Ishikawa (cell line): ENCODE measurements at regions not wholly inside any gene's neighbourhood (a gene's known extent, or its start where the extent isn't known, plus 50 kb on each side); places are given as distances from the start of the nearest gene placed in this dataset.

ENCODE experiments used
- CEBPB ChIP-seq: IDR thresholded peaks from 2 replicates; pipeline ENCODE4 v1.6.1; 2012
- EP300 ChIP-seq: IDR thresholded peaks from 2 replicates; pipeline ENCODE4 v1.6.1; 2012; ENCODE audit warnings: borderline replicate concordance
- RAD21 ChIP-seq: IDR thresholded peaks from 2 replicates; pipeline ENCODE4 v1.6.1; 2012; ENCODE audit warnings: low read depth
- TAF1 ChIP-seq: IDR thresholded peaks from 2 replicates; pipeline ENCODE4 v1.6.1; 2012; ENCODE audit warnings: low read depth, mild to moderate bottlenecking
- ZBTB7A ChIP-seq: IDR thresholded peaks from 2 replicates; pipeline ENCODE4 v1.6.1; 2012; ENCODE audit warnings: low read depth
- TF ChIP-seq, protein P1 (sequence below): IDR thresholded peaks from 2 replicates; pipeline ENCODE4 v1.6.1; 2012
- TF ChIP-seq, protein P2 (sequence below): IDR thresholded peaks from 2 replicates; pipeline ENCODE4 v1.6.1; 2012

DNA sequence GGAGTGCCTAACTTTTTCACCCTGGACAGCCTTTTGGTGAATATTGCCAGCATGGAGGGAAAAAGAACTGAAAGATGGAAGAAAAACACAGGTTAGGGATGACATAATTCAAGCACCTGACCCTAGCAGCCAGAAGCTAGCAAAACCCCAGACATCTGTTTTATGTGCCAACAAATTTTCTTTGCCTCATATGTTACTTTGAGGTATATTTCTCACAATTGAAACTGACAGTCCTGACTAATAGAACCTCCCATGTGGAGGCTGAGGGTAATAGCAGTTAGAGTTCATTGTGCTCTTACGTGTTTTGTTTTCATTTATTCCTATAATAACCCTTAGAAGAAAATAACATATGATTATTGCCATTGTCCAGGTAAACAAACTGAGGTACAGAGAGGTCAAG is 71.5 kb upstream of the SLC25A26 start:
- no peak for TF ChIP-seq TAF1
- TF ChIP-seq EP300: no peak
- no peak for TF ChIP-seq CEBPB
- TF ChIP-seq, protein P1, sequence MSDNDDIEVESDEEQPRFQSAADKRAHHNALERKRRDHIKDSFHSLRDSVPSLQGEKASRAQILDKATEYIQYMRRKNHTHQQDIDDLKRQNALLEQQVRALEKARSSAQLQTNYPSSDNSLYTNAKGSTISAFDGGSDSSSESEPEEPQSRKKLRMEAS: no peak
- no peak for TF ChIP-seq RAD21
- TF ChIP-seq ZBTB7A: no peak
- TF ChIP-seq, protein P2, sequence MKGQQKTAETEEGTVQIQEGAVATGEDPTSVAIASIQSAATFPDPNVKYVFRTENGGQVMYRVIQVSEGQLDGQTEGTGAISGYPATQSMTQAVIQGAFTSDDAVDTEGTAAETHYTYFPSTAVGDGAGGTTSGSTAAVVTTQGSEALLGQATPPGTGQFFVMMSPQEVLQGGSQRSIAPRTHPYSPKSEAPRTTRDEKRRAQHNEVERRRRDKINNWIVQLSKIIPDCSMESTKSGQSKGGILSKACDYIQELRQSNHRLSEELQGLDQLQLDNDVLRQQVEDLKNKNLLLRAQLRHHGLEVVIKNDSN: no peak
